ENCODE measurements at regions not wholly inside any gene's neighbourhood (a gene's known extent, or its start where the extent isn't known, plus 50 kb on each side); places are given as distances from the start of the nearest gene placed in this dataset.

- POLR2A ChIA-PET: no interaction called here
Measured at GRCh38 chr1:90480271-90480835, 236.7 kb downstream of the BARHL2 start.

More at GRCh38 chr1:90480271-90480835, 236.7 kb downstream of the BARHL2 start:
- intact Hi-C loops (cut with micrococcal nuclease): no loop called here
- CTCF ChIA-PET: no interaction called here
- Histone ChIP-seq H3K36me3 (ENCODE audit: control insufficient read depth in 1 of 2, insufficient read depth in 2 of 2, low read length in 2 of 2) (no peaks in the 10 kb centered on the region), H2AFZ (ENCODE audit: low read depth, low read length, poor library complexity, severe bottlenecking) (no peak overlapping the region), H3K79me2 (ENCODE audit: insufficient read depth, low read length) (no peaks in the 10 kb centered on the region), H3K4me1 (ENCODE audit: control insufficient read depth in 1 of 2, insufficient read depth in 2 of 2, low read length in 2 of 2) (no peaks in the 10 kb centered on the region), H3K9ac (ENCODE audit: low read length) (no peak overlapping the region), H3K4me3 (replicated peaks in 1 of 2; ENCODE audit: low read depth in 1 of 2, low read length in 2 of 2) (no peak overlapping the region), H3K4me2 (ENCODE audit: low read length) (no peak overlapping the region), H3K27me3 (ENCODE audit: insufficient read depth, low read length) (peaks cover 25% of the 10 kb centered on the region), H3K27ac (ENCODE audit: low read depth, low read length) (no peak overlapping the region), H3K9me2 (ENCODE audit: insufficient read depth) (no peaks in the 10 kb centered on the region), H3K9me3 (ENCODE audit: control insufficient read depth in 1 of 2, insufficient read depth in 1 of 2, low read depth in 1 of 2, low read length in 2 of 2) (no peaks in the 10 kb centered on the region), H4K20me1 (ENCODE audit: insufficient read depth) (peaks cover 5% of the 10 kb centered on the region; the same call in 1 of the 2 replicates)
- ATAC-seq (no peak), DNase-seq (ENCODE audit: low read depth, low spot score) (no peak)
- no TSS peak for BruUV-seq (replicated peaks)
- RAD21 ChIA-PET (ENCODE audit: low non-redundant PET in 1 of 2, low total read pairs in 2 of 2, uncharacterized antibody in 2 of 2, unreplicated experiment in 2 of 2): no interaction called here
- TF ChIP-seq EZH2 (IDR thresholded peaks at IDR 0.05): no peak
- TF ChIP-seq ATF3 (IDR thresholded peaks at IDR 0.05): no peak
- no peak for TF ChIP-seq CEBPB (IDR thresholded peaks at IDR 0.05; ENCODE audit: low read depth)
- no peak for TF ChIP-seq POLR2A (IDR thresholded peaks at IDR 0.05; ENCODE audit: borderline replicate concordance, extremely low read depth, insufficient read depth, insufficient read length)
- TF ChIP-seq CBX3 (IDR thresholded peaks at IDR 0.05; ENCODE audit: low read depth): no peak
- TF ChIP-seq ZFX (IDR thresholded peaks at IDR 0.05): no peak
- no peak for TF ChIP-seq ELF1 (IDR thresholded peaks at IDR 0.05; ENCODE audit: borderline replicate concordance, low read depth)
- TF ChIP-seq TCF7L2 (IDR thresholded peaks at IDR 0.05; ENCODE audit: borderline replicate concordance, extremely low read depth, insufficient read depth, insufficient read length): no peak
- no peak for TF ChIP-seq POLR2AphosphoS5 (IDR thresholded peaks at IDR 0.05; ENCODE audit: low read depth, low read length)
- TF ChIP-seq FOSL1 (IDR thresholded peaks at IDR 0.05; ENCODE audit: low read depth): no peak
- TF ChIP-seq ZNF274 (IDR thresholded peaks at IDR 0.05; ENCODE audit: low read depth, low read length): no peak
- no peak for TF ChIP-seq EZH2phosphoT487 (IDR thresholded peaks at IDR 0.05; ENCODE audit: borderline replicate concordance)
- TF ChIP-seq, protein P1, sequence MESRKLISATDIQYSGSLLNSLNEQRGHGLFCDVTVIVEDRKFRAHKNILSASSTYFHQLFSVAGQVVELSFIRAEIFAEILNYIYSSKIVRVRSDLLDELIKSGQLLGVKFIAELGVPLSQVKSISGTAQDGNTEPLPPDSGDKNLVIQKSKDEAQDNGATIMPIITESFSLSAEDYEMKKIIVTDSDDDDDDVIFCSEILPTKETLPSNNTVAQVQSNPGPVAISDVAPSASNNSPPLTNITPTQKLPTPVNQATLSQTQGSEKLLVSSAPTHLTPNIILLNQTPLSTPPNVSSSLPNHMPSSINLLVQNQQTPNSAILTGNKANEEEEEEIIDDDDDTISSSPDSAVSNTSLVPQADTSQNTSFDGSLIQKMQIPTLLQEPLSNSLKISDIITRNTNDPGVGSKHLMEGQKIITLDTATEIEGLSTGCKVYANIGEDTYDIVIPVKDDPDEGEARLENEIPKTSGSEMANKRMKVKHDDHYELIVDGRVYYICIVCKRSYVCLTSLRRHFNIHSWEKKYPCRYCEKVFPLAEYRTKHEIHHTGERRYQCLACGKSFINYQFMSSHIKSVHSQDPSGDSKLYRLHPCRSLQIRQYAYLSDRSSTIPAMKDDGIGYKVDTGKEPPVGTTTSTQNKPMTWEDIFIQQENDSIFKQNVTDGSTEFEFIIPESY (IDR thresholded peaks at IDR 0.05; ENCODE audit: extremely low read depth, insufficient replicate concordance, low read length): no peak
- no peak for TF ChIP-seq SP1 (IDR thresholded peaks at IDR 0.05; ENCODE audit: low read depth)
- TF ChIP-seq, protein P2, sequence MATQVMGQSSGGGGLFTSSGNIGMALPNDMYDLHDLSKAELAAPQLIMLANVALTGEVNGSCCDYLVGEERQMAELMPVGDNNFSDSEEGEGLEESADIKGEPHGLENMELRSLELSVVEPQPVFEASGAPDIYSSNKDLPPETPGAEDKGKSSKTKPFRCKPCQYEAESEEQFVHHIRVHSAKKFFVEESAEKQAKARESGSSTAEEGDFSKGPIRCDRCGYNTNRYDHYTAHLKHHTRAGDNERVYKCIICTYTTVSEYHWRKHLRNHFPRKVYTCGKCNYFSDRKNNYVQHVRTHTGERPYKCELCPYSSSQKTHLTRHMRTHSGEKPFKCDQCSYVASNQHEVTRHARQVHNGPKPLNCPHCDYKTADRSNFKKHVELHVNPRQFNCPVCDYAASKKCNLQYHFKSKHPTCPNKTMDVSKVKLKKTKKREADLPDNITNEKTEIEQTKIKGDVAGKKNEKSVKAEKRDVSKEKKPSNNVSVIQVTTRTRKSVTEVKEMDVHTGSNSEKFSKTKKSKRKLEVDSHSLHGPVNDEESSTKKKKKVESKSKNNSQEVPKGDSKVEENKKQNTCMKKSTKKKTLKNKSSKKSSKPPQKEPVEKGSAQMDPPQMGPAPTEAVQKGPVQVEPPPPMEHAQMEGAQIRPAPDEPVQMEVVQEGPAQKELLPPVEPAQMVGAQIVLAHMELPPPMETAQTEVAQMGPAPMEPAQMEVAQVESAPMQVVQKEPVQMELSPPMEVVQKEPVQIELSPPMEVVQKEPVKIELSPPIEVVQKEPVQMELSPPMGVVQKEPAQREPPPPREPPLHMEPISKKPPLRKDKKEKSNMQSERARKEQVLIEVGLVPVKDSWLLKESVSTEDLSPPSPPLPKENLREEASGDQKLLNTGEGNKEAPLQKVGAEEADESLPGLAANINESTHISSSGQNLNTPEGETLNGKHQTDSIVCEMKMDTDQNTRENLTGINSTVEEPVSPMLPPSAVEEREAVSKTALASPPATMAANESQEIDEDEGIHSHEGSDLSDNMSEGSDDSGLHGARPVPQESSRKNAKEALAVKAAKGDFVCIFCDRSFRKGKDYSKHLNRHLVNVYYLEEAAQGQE (IDR thresholded peaks at IDR 0.05; ENCODE audit: low read depth): no peak
- no peak for TF ChIP-seq MAX (IDR thresholded peaks at IDR 0.05)
- TF ChIP-seq YY1 (IDR thresholded peaks at IDR 0.05; ENCODE audit: extremely low read depth, insufficient replicate concordance, low read depth, low read length): no peak
- no peak for TF ChIP-seq SRF (IDR thresholded peaks at IDR 0.05; ENCODE audit: low read depth)
- no peak for TF ChIP-seq RAD21 (IDR thresholded peaks at IDR 0.05; ENCODE audit: low read depth)
- TF ChIP-seq JUND (IDR thresholded peaks at IDR 0.05): no peak
